Panc1 (cell line): ENCODE measurements at regions not wholly inside any gene's neighbourhood (a gene's known extent, or its start where the extent isn't known, plus 50 kb on each side); places are given as distances from the start of the nearest gene placed in this dataset.

Experiments used
- ATAC-seq: fragments of 200-7000 bp; cut with Tn5 transposase; 2 replicates; pipeline ENCODE4 v1.9.1; 2020; ENCODE audit warnings: mild to moderate bottlenecking, moderate library complexity
- BruUV-seq: library from RNA; stranded (reverse); fragments of 400-500 nt; replicated peaks from 2 replicates; lab custom pipeline; 2021; lab: Mats Ljungman, UMichigan
- CTCF ChIA-PET: fragments of 300-600 bp; sonication (Branson Sonifier 250); formaldehyde crosslinking; loops from one replicate; lab custom pipeline; 2022; ENCODE audit warnings: antibody characterized with exemption; lab: Charles Lee
- POLR2A ChIA-PET: fragments of 300-600 bp; sonication (Branson Sonifier 250); formaldehyde crosslinking; loops from one replicate; lab custom pipeline; 2022; ENCODE audit warnings: antibody characterized with exemption; lab: Charles Lee
- DNase-seq: peaks from one replicate; pipeline ENCODE4 v3.0.0-alpha.2; 2010; ENCODE audit warnings: low read depth, low spot score
- H3K27ac ChIP-seq: 2 replicates; pipeline ENCODE4 v1.5.1; 2011; ENCODE audit warnings: mild to moderate bottlenecking, low read length, inconsistent platforms
- H3K27me3 ChIP-seq: fragments of 200-500 bp; sonication (Bioruptor generic); 2 replicates; pipeline ENCODE4 v1.6.0; 2014; ENCODE audit warnings: low read length, inconsistent platforms; ENCODE audit not compliant: control insufficient read depth, insufficient read depth
- H3K36me3 ChIP-seq: fragments of 200-500 bp; sonication (Bioruptor generic); 2 replicates; pipeline ENCODE4 v1.5.1; 2014; ENCODE audit warnings: inconsistent platforms, mild to moderate bottlenecking, low read length, moderate library complexity; ENCODE audit not compliant: control insufficient read depth, insufficient read depth
- H3K4me1 ChIP-seq: 2 replicates; pipeline ENCODE4 v1.5.1; 2011; ENCODE audit warnings: inconsistent platforms, mild to moderate bottlenecking, low read length, moderate library complexity; ENCODE audit not compliant: control insufficient read depth, insufficient read depth
- H3K4me3 ChIP-seq, 2 experiments: 2 replicates each; pipeline ENCODE4 v1.5.1; 2011 to 2012; ENCODE audit warnings: low read depth in 2 of 2, low read length in 2 of 2, mild to moderate bottlenecking in 2 of 2, inconsistent platforms in 1 of 2, moderate library complexity in 1 of 2
- H3K9me3 ChIP-seq: fragments of 200-500 bp; sonication (Bioruptor generic); 2 replicates; pipeline ENCODE4 v1.5.1; 2014; ENCODE audit warnings: low read depth, mild to moderate bottlenecking, inconsistent platforms, low read length, moderate library complexity; ENCODE audit not compliant: control insufficient read depth, insufficient read depth
- POLR2AphosphoS5 ChIP-seq: IDR thresholded peaks from 2 replicates; pipeline ENCODE4 v1.6.1; 2012; ENCODE audit warnings: mild to moderate bottlenecking, low read depth, low read length, moderate library complexity
- SIN3A ChIP-seq: IDR thresholded peaks from 2 replicates; pipeline ENCODE4 v1.6.1; 2012; ENCODE audit warnings: low read depth, mild to moderate bottlenecking, low read length, moderate library complexity, borderline replicate concordance; ENCODE audit not compliant: insufficient read depth
- TCF7L2 ChIP-seq: IDR thresholded peaks from 2 replicates; pipeline ENCODE4 v1.6.1; 2011; ENCODE audit warnings: mild to moderate bottlenecking, low read depth, low read length, inconsistent platforms
- in situ Hi-C: cut with HindIII; loops from 2 replicates; pipeline ENCODE4 v1.10.0; 2016; ENCODE audit warnings: low sequenced_read_pairs, low pct_unique_long_range_greater_than_20kb
- intact Hi-C: fragments of 100-400 bp; cut with micrococcal nuclease; formaldehyde crosslinking; loops from one replicate; pipeline ENCODE4 v1.10.0; 2022; ENCODE audit not compliant: unreplicated experiment
- TF ChIP-seq, protein P1 (sequence below): fragments of 450-650 bp; IDR thresholded peaks from 2 replicates; pipeline ENCODE4 v1.5.1; 2017; ENCODE audit warnings: mild to moderate bottlenecking
- TF ChIP-seq, protein P2 (sequence below), 2 experiments: IDR thresholded peaks; 2 replicates each; pipeline ENCODE4 v1.6.1; 2011 to 2012; ENCODE audit warnings: low read depth in 2 of 2, control low read depth in 1 of 2, low read length in 1 of 2, mild to moderate bottlenecking in 1 of 2, moderate library complexity in 1 of 2; ENCODE audit not compliant: insufficient read depth in 1 of 2

DNA sequence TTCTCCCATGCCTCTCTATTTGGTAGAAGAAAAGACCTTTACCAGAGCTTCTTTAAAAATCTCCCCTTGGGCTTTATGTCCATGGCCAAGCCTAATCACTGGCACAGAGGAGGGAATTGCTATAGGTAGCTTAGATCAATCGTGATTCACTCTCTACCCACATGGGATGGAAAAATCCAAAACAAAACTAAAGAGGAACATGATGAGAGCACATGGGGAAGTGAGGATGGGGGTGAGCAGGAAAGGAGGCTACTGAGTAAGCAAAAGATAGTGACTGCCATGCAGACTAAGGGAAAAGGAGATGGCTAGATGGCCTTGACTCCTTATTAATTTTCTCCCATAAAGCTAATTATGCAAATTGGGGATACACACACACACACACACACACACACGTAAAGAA is 201.2 kb downstream of the HS3ST3A1 start:
- CTCF ChIA-PET = no interaction called here
- Histone ChIP-seq H3K36me3 (no peaks in the 10 kb centered on the region), H3K27me3 (no peaks in the 10 kb centered on the region), H3K4me3 (no peak overlapping the region), H3K9me3 (no peaks in the 10 kb centered on the region), H3K27ac (no peak overlapping the region), H3K4me1 (no peaks in the 10 kb centered on the region)
- intact Hi-C loops (no loop called here), in situ Hi-C loops (no loop called here)
- DNase-seq (no peak), ATAC-seq (no peak)
- POLR2A ChIA-PET = no interaction called here
- TF ChIP-seq TCF7L2 = no peak
- TF ChIP-seq, protein P1, sequence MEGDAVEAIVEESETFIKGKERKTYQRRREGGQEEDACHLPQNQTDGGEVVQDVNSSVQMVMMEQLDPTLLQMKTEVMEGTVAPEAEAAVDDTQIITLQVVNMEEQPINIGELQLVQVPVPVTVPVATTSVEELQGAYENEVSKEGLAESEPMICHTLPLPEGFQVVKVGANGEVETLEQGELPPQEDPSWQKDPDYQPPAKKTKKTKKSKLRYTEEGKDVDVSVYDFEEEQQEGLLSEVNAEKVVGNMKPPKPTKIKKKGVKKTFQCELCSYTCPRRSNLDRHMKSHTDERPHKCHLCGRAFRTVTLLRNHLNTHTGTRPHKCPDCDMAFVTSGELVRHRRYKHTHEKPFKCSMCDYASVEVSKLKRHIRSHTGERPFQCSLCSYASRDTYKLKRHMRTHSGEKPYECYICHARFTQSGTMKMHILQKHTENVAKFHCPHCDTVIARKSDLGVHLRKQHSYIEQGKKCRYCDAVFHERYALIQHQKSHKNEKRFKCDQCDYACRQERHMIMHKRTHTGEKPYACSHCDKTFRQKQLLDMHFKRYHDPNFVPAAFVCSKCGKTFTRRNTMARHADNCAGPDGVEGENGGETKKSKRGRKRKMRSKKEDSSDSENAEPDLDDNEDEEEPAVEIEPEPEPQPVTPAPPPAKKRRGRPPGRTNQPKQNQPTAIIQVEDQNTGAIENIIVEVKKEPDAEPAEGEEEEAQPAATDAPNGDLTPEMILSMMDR = no peak
- TF ChIP-seq POLR2AphosphoS5 = no peak
- TF ChIP-seq, protein P2, sequence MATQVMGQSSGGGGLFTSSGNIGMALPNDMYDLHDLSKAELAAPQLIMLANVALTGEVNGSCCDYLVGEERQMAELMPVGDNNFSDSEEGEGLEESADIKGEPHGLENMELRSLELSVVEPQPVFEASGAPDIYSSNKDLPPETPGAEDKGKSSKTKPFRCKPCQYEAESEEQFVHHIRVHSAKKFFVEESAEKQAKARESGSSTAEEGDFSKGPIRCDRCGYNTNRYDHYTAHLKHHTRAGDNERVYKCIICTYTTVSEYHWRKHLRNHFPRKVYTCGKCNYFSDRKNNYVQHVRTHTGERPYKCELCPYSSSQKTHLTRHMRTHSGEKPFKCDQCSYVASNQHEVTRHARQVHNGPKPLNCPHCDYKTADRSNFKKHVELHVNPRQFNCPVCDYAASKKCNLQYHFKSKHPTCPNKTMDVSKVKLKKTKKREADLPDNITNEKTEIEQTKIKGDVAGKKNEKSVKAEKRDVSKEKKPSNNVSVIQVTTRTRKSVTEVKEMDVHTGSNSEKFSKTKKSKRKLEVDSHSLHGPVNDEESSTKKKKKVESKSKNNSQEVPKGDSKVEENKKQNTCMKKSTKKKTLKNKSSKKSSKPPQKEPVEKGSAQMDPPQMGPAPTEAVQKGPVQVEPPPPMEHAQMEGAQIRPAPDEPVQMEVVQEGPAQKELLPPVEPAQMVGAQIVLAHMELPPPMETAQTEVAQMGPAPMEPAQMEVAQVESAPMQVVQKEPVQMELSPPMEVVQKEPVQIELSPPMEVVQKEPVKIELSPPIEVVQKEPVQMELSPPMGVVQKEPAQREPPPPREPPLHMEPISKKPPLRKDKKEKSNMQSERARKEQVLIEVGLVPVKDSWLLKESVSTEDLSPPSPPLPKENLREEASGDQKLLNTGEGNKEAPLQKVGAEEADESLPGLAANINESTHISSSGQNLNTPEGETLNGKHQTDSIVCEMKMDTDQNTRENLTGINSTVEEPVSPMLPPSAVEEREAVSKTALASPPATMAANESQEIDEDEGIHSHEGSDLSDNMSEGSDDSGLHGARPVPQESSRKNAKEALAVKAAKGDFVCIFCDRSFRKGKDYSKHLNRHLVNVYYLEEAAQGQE (IDR thresholded peaks at IDR 0.05; ENCODE audit: insufficient read depth in 1 of 2, low read depth in 2 of 2, low read length in 1 of 2) = no peak
- no peak for TF ChIP-seq SIN3A
- no TSS peak for BruUV-seq

DNA sequence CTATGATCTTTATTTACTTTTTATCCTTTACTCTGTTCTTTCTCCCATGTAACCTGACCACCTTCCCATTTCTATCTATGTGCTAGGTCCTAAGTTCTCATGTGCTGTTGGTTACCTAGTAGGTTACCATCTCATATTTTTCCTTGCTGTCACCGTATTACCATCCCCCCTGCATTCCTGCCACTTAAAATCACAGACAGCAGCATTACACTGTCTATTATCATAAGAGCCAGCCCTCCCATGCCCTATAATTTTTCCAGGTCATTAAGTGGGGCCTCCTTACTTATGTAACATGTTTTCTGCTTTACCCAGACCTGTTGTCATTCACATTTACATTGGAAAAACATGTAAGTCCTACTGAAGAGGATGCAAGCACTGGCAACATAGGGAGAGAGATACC is 202.9 kb downstream of the HS3ST3A1 start:
- intact Hi-C loops = no loop called here
- no peak overlapping the region for H3K27ac ChIP-seq
- POLR2A ChIA-PET = no interaction called here
- BruUV-seq = no TSS peak
- TF ChIP-seq, protein P1 = no peak
- no peak for TF ChIP-seq POLR2AphosphoS5
- TF ChIP-seq, protein P2 (IDR thresholded peaks at IDR 0.05; ENCODE audit: insufficient read depth in 1 of 2, low read depth in 2 of 2, low read length in 1 of 2) = no peak
- no peak for TF ChIP-seq SIN3A
- no peak for TF ChIP-seq TCF7L2
- H3K4me3 ChIP-seq = no peak overlapping the region
- in situ Hi-C loops = no loop called here
- no peaks in the 10 kb centered on the region for H3K9me3 ChIP-seq
- ATAC-seq (no peak), DNase-seq (no peak)
- CTCF ChIA-PET = no interaction called here
- H3K27me3 ChIP-seq = no peaks in the 10 kb centered on the region
- no peaks in the 10 kb centered on the region for H3K36me3 ChIP-seq
- H3K4me1 ChIP-seq = no peaks in the 10 kb centered on the region
